Mesodermal cell (in vitro differentiated cells): ENCODE measurements at regions not wholly inside any gene's neighbourhood (a gene's known extent, or its start where the extent isn't known, plus 50 kb on each side); places are given as distances from the start of the nearest gene placed in this dataset.
"Not testable (repeated sequence)": the region's sequence is repeated elsewhere in the genome, so short reads cannot be mapped to it uniquely, and the experiment has no call there.

Experiments used
- H3K27ac ChIP-seq: 2 replicates; pipeline ENCODE4 v1.7.0; 2013; ENCODE audit warnings: mild to moderate bottlenecking, low read depth, low read length, moderate library complexity; ENCODE audit not compliant: severe bottlenecking
- H3K36me3 ChIP-seq: 2 replicates; pipeline ENCODE4 v1.7.1; 2013; ENCODE audit warnings: mild to moderate bottlenecking, low read length, moderate library complexity; ENCODE audit not compliant: control insufficient read depth, insufficient read depth
- H3K4me1 ChIP-seq: one replicate; pipeline ENCODE4 v1.7.1; 2013; ENCODE audit warnings: mild to moderate bottlenecking, low read length; ENCODE audit not compliant: insufficient read depth, control insufficient read depth, poor library complexity, severe bottlenecking
- H3K4me3 ChIP-seq: 2 replicates; pipeline ENCODE4 v1.7.0; 2013; ENCODE audit warnings: low read length, control low read depth, mild to moderate bottlenecking; ENCODE audit not compliant: insufficient read depth, poor library complexity, severe bottlenecking; ENCODE audit errors: extremely low read depth
- H3K9me3 ChIP-seq: 2 replicates; pipeline ENCODE4 v1.7.1; 2013; ENCODE audit warnings: mild to moderate bottlenecking, low read length, moderate library complexity; ENCODE audit not compliant: control insufficient read depth
- WGBS, 2 experiments: methylation state at CpG; one replicate each; pipeline ENCODE4 v1.1.5; 2013; ENCODE audit warnings: missing lambda C conversion rate in 2 of 2; ENCODE audit not compliant: insufficient coverage in 2 of 2; 5-methylcytosine and 5-hydroxymethylcytosine counted together

GRCh38 chr3:153760948-153761347 lies 360.2 kb upstream of the ARHGEF26 start:
- 95 to 97% methylated on average over 4 of the region's 5 CpGs for WGBS, 2 experiments

GRCh38 chr3:153762411-153763235 lies 358.6 kb upstream of the ARHGEF26 start:
- H3K27ac ChIP-seq: no peak overlapping the region
- H3K36me3 ChIP-seq: no peaks in the 10 kb centered on the region
- H3K4me3 ChIP-seq: no peak overlapping the region
- no peaks in the 10 kb centered on the region for H3K4me1 ChIP-seq
- 85 to 89% methylated on average over 2 to 3 of the region's 6 CpGs for WGBS, 2 experiments
- H3K9me3 ChIP-seq: no peaks in the 10 kb centered on the region

More at GRCh38 chr3:153760948-153761347, 360.2 kb upstream of the ARHGEF26 start:
- H3K4me3 ChIP-seq: no peak overlapping the region
- H3K4me1 ChIP-seq: no peaks in the 10 kb centered on the region
- no peak overlapping the region for H3K27ac ChIP-seq
- no peaks in the 10 kb centered on the region for H3K9me3 ChIP-seq
- no peaks in the 10 kb centered on the region for H3K36me3 ChIP-seq

GRCh38 chr3:153767601-153768560 lies 353.3 kb upstream of the ARHGEF26 start:
- H3K4me3 ChIP-seq: no peak overlapping the region
- no peaks in the 10 kb centered on the region for H3K9me3 ChIP-seq
- H3K36me3 ChIP-seq: no peaks in the 10 kb centered on the region
- H3K4me1 ChIP-seq: no peaks in the 10 kb centered on the region
- no peak overlapping the region for H3K27ac ChIP-seq
- 82 to 86% methylated on average over 7 of the region's 9 CpGs for WGBS, 2 experiments

GRCh38 chr3:153768561-153769469 lies 352.4 kb upstream of the ARHGEF26 start:
- Histone ChIP-seq H3K9me3 (no peaks in the 10 kb centered on the region), H3K4me1 (no peaks in the 10 kb centered on the region), H3K36me3 (no peaks in the 10 kb centered on the region), H3K4me3 (no peak overlapping the region), H3K27ac (no peak overlapping the region)
- WGBS, 2 experiments: 40 to 73% methylated on average over 2 of the region's 5 CpGs

GRCh38 chr3:153783106-153783505 lies 338.1 kb upstream of the ARHGEF26 start:
- Histone ChIP-seq H3K27ac (no peak overlapping the region), H3K4me1 (no peaks in the 10 kb centered on the region), H3K36me3 (no peaks in the 10 kb centered on the region), H3K4me3 (no peak overlapping the region), H3K9me3 (no peaks in the 10 kb centered on the region)
- WGBS, 2 experiments: no CpG with 5 or more reads among the region's 2 CpGs

- H3K4me3 ChIP-seq: no peak overlapping the region
- no peaks in the 10 kb centered on the region for H3K9me3 ChIP-seq
- no peak overlapping the region for H3K27ac ChIP-seq
- 71% methylated on average over 1 of the region's 3 CpGs; no CpG with 5 or more reads in 1 of the 2 experiments for WGBS, 2 experiments
- H3K4me1 ChIP-seq: no peaks in the 10 kb centered on the region
- H3K36me3 ChIP-seq: no peaks in the 10 kb centered on the region
These were observed 337.3 kb upstream of the ARHGEF26 start for GRCh38 chr3:153783741-153784480.

GRCh38 chr3:153785901-153786300 lies 335.3 kb upstream of the ARHGEF26 start:
- H3K9me3 ChIP-seq: no peaks in the 10 kb centered on the region
- 69 to 87% methylated on average over 3 of the region's 3 CpGs for WGBS, 2 experiments

GRCh38 chr3:153789380-153789779 lies 331.8 kb upstream of the ARHGEF26 start:
- Histone ChIP-seq H3K36me3 (no peaks in the 10 kb centered on the region), H3K4me1 (no peaks in the 10 kb centered on the region), H3K27ac (no peak overlapping the region), H3K9me3 (no peaks in the 10 kb centered on the region), H3K4me3 (no peak overlapping the region)
- WGBS, 2 experiments: 87 to 88% methylated on average over 1 to 3 of the region's 3 CpGs

More at GRCh38 chr3:153785901-153786300, 335.3 kb upstream of the ARHGEF26 start:
- Histone ChIP-seq H3K27ac (no peak overlapping the region), H3K36me3 (no peaks in the 10 kb centered on the region), H3K4me3 (no peak overlapping the region), H3K4me1 (no peaks in the 10 kb centered on the region)

GRCh38 chr3:153797056-153797455 lies 324.1 kb upstream of the ARHGEF26 start:
- WGBS, 2 experiments: 0 to 70% methylated on average over 1 to 6 of the region's 13 CpGs
- not testable (repeated sequence) for H3K9me3 ChIP-seq, H3K4me1 ChIP-seq

More at GRCh38 chr3:153797056-153797455, 324.1 kb upstream of the ARHGEF26 start:
- H3K27ac ChIP-seq, H3K36me3 ChIP-seq, H3K4me3 ChIP-seq: not testable (repeated sequence)
